ENCODE measurements at regions not wholly inside any gene's neighbourhood (a gene's known extent, or its start where the extent isn't known, plus 50 kb on each side); places are given as distances from the start of the nearest gene placed in this dataset.

- peaks cover 4% of the 10 kb centered on the region for H3K4me1 ChIP-seq (ENCODE audit: insufficient read depth, low read length, poor library complexity, severe bottlenecking)
- H3K4me3 ChIP-seq (ENCODE audit: low read depth, low read length, poor library complexity, severe bottlenecking): no peak overlapping the region
- BruUV-seq (replicated peaks): no TSS peak
- no peak for DNase-seq (ENCODE audit: low spot score)
- CTCF ChIA-PET: no interaction called here
- POLR2A ChIA-PET (ENCODE audit: low non-redundant PET): no interaction called here
- TF ChIP-seq CTCF (conservative IDR thresholded peaks at IDR 0.05; ENCODE audit: low read depth, low read length) (no peak), EZH2 (IDR thresholded peaks at IDR 0.05; ENCODE audit: borderline replicate concordance, low read depth, low read length, poor library complexity, severe bottlenecking) (no peak)
- intact Hi-C loops (cut with micrococcal nuclease; ENCODE audit: unreplicated experiment): loop anchor here (5.0 kb wide), 1 partner anchor 38 kb away; no protein-coding TSS in a partner anchor
- no peak overlapping the region for H3K27ac ChIP-seq (ENCODE audit: low read depth, low read length, poor library complexity, severe bottlenecking)
- H3K9me3 ChIP-seq (ENCODE audit: low read depth, low read length, poor library complexity, severe bottlenecking): no peaks in the 10 kb centered on the region
- H3K27me3 ChIP-seq (replicated peaks; ENCODE audit: insufficient read depth, low read depth, low read length, poor library complexity): no peaks in the 10 kb centered on the region
- no peaks in the 10 kb centered on the region for H3K36me3 ChIP-seq (ENCODE audit: insufficient read depth, low read length, poor library complexity, severe bottlenecking)
These were observed 60.4 kb upstream of the POLG start for GRCh38 chr15:89395031-89395430.

- CTCF ChIA-PET: interaction anchor here (0.9 kb wide), 1 partner anchor 20 kb away, joined by 3 read pairs; no protein-coding TSS in a partner anchor
- DNase-seq (ENCODE audit: low spot score): no peak
- Histone ChIP-seq H3K36me3 (ENCODE audit: insufficient read depth, low read length, poor library complexity, severe bottlenecking) (peaks cover 4% of the 10 kb centered on the region), H3K4me1 (ENCODE audit: insufficient read depth, low read length, poor library complexity, severe bottlenecking) (no peaks in the 10 kb centered on the region), H3K27ac (ENCODE audit: low read depth, low read length, poor library complexity, severe bottlenecking) (no peak overlapping the region), H3K4me3 (ENCODE audit: low read depth, low read length, poor library complexity, severe bottlenecking) (no peak overlapping the region), H3K9me3 (ENCODE audit: low read depth, low read length, poor library complexity, severe bottlenecking) (no peaks in the 10 kb centered on the region), H3K27me3 (replicated peaks; ENCODE audit: insufficient read depth, low read depth, low read length, poor library complexity) (no peaks in the 10 kb centered on the region)
- POLR2A ChIA-PET (ENCODE audit: low non-redundant PET): no interaction called here
- TF ChIP-seq EZH2 (IDR thresholded peaks at IDR 0.05; ENCODE audit: borderline replicate concordance, low read depth, low read length, poor library complexity, severe bottlenecking): no peak
- no peak for TF ChIP-seq CTCF (conservative IDR thresholded peaks at IDR 0.05; ENCODE audit: low read depth, low read length)
- intact Hi-C loops (cut with micrococcal nuclease; ENCODE audit: unreplicated experiment): no loop called here
- BruUV-seq (replicated peaks): no TSS peak
These were observed 58.4 kb upstream of the POLG start for GRCh38 chr15:89393056-89393455.

GRCh38 chr15:89391685-89392257, 57.1 kb upstream of the POLG start:
- Histone ChIP-seq H3K36me3 (ENCODE audit: insufficient read depth, low read length, poor library complexity, severe bottlenecking) (peaks cover 4% of the 10 kb centered on the region), H3K4me1 (ENCODE audit: insufficient read depth, low read length, poor library complexity, severe bottlenecking) (no peaks in the 10 kb centered on the region), H3K27ac (ENCODE audit: low read depth, low read length, poor library complexity, severe bottlenecking) (no peak overlapping the region), H3K27me3 (replicated peaks; ENCODE audit: insufficient read depth, low read depth, low read length, poor library complexity) (no peaks in the 10 kb centered on the region), H3K9me3 (ENCODE audit: low read depth, low read length, poor library complexity, severe bottlenecking) (no peaks in the 10 kb centered on the region), H3K4me3 (ENCODE audit: low read depth, low read length, poor library complexity, severe bottlenecking) (no peak overlapping the region)
- POLR2A ChIA-PET (ENCODE audit: low non-redundant PET): no interaction called here
- TF ChIP-seq EZH2 (IDR thresholded peaks at IDR 0.05; ENCODE audit: borderline replicate concordance, low read depth, low read length, poor library complexity, severe bottlenecking) (no peak), CTCF (conservative IDR thresholded peaks at IDR 0.05; ENCODE audit: low read depth, low read length) (no peak)
- no TSS peak for BruUV-seq (replicated peaks)
- intact Hi-C loops (cut with micrococcal nuclease; ENCODE audit: unreplicated experiment): no loop called here
- no peak for DNase-seq (ENCODE audit: low spot score)
- CTCF ChIA-PET: interaction anchor here (1.0 kb wide), 1 partner anchor 38 kb away, joined by 3 read pairs; no protein-coding TSS in a partner anchor
